Astrocyte of the hippocampus (primary cell): ENCODE measurements at regions not wholly inside any gene's neighbourhood (a gene's known extent, or its start where the extent isn't known, plus 50 kb on each side); places are given as distances from the start of the nearest gene placed in this dataset.

Experiments
- DNase-seq: peaks from one replicate; pipeline ENCODE4 v3.0.0; 2011; ENCODE audit warnings: low read depth, low spot score

DNA sequence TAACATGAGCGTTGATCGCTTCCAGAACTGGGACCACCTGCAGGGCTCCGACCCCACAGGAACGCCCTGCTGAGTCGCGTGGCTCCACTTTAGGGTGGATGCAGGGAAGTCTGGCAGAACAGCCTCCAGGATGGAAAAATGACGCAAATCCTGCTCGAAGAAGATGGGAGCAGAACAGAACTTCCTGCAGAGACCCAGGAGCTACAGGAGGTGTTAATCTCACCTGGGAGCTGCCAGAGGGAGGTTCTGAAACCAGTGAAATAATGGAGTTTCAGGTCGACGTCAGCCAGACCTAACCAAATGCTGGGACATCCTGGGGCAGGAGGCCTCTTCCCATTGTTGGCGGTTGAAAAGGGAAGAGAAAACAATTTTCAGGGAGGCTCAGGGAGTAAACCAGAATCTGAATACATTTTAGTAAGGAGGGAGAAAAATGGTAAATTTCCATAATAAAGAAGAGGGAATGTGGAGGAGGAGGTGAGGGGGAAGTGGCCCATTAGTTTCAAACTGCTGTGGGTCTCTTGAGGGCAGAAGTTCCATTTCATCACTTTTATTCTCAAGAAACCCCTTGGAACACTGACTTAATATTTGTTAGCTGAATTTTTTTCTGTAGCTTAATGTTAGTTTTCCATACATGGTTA is 558.4 kb upstream of the CDH4 start:
- DNase-seq, result no peak

DNA sequence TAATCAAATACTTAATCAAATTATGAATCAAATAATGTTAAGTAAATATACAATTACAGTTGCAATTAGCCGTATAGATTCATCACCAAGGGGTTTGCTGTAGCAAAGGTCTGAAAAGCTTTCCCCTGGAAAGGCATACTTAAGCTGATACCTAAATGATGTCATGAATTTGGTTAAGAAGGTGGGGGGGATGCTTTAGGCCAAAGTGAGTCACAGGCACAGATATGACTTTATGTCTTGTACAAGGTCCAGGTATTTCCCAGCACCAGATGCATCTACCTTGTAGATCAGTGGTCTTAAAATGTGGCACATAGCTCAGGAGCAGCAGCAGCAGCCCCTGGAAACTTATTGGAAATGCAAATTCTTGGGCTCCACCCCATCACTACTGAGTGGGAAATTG is 557.3 kb upstream of the CDH4 start:
- peak; percentile 45 for DNase-seq

GRCh38 chr20:60695226-60696000 is 556.6 kb upstream of the CDH4 start:
- DNase-seq, result peak; percentile 84

- DNase-seq, result no peak
Observed at GRCh38 chr20:60697252-60697651, 554.8 kb upstream of the CDH4 start.

DNA sequence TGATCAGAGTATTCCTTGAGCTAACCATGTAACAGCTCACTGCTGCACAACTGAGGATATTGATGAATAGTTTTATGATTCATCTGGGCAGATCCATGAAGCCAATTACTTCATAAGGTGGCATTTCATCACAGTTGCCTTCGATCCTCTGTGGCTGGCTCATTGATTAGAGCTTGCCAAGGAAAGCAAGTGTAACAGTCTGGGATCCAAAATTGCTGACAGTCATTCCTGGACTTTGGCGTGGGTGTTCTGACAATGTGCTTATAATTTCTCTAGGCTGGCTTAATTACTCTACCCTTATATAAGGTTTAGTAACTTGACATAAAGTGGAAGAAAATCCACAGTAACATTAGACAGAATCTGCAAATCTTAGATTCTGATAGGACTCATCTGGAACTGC is 551.3 kb upstream of the CDH4 start:
- DNase-seq, result no peak

DNA sequence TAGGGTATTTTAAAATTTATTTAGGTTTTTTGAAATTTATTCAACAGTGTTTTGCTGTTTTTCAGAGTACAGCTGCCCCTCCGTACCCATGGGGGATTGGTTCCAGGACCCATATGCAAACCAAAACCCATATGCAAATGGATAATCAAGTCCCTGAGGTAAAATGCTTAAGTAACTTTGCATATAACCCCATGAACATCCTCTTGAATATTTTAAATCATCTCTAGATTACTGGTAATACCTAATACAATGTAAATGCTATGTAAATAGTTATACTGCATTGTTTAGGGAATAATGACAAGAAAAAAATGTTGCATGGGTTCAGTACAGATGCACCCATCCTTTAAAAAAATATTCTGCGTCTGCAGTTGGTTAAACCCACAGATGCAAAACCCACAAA is 547.9 kb upstream of the CDH4 start:
- no peak for DNase-seq

DNA sequence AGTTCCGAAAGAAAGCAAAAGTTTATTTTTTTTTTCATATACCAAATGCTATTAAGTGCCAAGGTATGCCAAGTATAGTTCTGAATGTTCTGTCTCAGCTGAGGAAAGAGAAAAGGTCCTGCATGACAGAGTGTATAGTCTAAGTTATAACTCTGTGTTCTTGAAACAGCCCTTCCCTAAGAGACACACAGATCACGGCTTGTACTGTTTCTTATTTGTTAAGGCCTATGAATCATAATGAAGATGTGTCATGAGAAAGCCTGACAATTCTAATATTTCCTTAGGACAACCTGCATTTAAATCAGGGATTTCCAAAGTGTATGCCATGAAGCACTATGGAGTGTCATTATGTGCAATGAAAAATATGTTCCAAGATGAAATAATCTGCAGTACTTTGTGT is 538.7 kb upstream of the CDH4 start:
- no peak for DNase-seq

DNA sequence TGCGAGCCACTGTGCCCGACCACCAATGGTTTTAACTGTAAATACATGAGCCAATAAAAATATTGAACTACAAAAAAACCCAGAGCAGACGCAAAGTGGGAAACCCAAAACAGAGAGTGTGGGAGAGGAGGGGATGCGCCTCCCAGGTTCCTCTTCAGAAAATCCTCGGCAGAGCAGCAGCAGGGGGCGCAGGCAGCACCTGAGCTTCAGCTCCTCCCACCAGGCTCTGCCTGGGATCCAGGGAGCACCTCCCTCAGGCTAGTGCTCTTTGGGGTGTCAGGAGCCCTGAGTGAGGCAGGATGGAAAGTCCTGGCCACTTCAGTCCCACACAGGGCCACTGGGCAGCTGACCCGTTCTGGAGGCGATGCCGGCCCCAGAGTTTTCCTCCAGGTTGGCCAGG is 536.9 kb upstream of the CDH4 start:
- DNase-seq, result no peak

DNA sequence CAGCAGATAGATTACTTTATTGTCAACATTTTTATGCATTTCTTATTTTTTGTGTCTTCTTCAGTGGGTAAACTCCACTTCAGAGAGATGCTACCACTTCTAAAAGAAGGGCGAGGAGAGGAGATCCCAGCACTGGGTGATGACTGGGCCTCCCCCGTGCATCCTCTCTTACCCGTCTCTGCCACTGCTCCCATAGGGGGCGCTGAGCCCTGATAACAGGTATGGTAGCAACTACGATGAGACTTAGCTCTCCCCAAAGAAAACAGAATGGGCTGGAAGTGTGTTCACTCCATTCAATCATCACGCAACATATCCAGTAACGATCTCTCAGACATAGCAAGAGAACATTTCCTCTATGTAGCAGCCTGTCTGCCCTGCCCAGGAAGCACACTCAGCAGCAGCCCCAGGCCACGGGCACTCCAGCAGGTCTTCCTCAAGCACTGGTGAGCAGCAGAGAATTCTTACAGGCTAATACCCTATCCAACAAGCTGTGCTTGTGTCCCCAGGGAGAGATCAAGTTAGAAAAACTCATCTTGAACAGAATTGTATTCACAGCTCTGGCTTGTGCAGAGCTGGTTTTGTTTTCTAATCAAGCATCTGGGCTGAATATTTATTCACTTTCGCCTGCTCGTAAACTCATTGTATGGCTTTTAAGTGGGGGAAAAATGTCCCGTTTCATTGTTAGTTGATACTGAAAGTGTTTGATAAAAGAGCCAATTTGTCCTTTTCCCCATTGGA is 533.1 kb upstream of the CDH4 start:
- no peak for DNase-seq

DNA sequence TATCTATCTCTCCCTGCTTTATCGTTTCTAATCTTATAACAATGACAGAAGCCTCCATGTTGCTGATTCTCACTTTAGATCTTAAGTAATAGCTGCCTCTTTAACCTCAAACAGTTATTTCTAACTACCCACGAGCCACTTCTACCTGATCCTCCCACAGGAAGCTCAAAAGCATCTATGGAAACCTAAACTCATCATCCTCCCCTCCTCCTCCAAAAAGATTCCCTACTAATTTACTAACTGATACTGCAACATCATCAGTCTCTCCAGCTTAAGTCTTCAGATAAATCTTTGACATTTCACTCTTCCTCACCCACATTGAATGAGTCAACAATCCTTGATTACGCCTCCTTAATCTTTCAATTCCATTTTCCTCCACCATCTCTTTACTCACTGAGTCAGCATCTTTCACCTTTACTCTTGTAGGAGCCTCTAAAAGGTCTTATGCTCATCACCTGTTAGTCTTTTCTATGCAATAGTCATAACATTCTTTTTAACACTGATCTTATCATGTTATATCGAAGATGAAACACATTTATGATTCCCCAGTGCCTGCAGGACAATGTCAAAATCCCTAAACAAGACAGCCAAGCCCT is 526.7 kb upstream of the CDH4 start:
- DNase-seq, result no peak

- DNase-seq, result peak; percentile 1
Observed at GRCh38 chr20:60727425-60727824, 524.6 kb upstream of the CDH4 start.

GRCh38 chr20:60728705-60729104 is 523.4 kb upstream of the CDH4 start:
- DNase-seq, result no peak

DNA sequence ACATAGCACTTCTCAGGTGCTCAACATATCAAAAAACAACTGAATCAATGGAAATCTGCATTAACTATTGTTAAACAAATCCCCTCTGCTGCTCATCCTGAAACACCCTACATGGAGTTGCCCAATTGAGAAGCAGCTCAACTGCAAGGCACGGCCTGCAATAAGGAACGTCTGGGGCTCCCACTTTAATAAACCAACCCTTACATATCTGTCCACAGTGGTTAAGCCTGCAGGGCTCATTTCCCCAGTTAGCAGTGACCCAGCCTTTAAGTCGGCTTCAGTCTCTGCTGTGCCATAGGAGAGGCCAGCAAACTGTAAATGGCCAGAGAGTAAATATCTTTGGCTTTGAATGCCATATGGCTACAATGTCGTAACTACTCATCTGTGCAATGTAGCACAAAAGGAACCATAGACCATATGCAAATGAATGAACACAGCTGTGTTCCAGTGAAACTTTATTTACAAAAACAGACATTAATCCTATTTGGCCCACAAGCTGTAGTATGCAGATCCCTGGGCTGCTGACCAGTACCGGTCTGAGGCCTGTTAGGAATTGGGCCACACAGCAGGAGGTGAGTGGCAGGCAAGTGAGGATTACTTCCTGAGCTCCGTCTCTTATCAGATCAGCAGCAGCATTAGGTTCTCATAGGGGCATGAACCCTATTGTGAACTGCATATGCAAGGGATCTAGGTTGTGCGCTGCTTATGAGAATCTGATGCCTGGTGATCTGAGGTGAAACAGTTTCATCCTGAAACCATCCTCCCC is 522.7 kb upstream of the CDH4 start:
- no peak for DNase-seq

DNA sequence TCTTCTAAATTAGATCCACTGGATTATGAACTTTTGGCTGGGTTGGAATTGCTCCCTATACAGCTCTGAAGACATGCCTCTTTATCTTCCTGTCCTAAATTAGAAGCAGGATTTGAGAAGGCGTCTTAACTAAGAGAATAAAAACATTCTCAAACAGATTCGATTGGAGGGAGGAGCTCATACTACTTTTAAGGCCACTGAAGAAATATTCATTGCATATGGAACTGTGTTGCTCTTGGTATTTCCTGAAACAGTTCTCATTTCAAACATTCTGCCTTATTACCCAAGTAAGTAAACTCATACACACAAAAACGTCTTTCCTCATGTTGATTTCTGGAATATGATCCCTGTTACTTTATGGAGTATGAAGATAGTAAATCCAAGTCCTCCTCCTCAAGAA is 519.7 kb upstream of the CDH4 start:
- no peak for DNase-seq

DNA sequence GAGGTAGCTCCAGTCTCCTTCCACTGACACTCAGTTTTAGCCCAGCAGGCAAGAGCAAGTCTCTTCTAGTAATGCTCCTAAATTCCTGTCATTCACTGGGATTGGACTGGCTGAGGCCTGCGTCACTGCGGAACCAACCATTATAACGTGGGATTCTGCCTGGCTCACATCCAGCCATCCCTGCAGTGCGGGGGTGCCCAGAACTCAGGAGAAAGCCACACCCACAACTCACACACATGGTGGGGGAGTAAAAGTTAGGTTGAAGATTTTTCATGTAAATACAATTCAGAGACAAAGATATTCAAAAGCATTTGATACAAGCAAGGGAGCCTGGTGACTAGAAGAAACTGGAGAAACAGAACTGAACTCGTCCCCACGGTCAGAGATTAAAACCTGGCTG is 504.0 kb upstream of the CDH4 start:
- no peak for DNase-seq

- DNase-seq, result no peak
Observed at GRCh38 chr20:60749804-60750602, 502.1 kb upstream of the CDH4 start.

DNA sequence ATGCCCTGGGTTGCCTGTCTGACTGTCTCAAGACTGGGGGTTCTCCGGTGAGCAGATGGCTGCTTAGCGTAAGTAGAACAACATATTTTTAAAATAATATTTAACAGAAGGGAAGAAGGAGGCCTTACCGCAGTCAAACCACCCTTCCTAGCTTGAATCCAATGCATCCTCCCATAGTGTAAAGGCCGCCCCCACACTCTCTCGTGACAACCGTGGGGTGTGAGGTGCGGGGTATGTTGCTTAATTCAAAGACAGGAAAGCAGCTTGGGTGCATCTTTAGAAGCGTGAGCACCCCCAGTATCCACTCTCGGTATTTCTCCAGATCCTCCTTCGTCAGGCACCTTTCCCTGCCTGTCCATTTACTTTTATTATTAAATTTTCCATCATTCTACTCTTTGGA is 501.2 kb upstream of the CDH4 start:
- no peak for DNase-seq

- DNase-seq, result no peak
Observed at GRCh38 chr20:60751826-60752225, 500.2 kb upstream of the CDH4 start.

DNA sequence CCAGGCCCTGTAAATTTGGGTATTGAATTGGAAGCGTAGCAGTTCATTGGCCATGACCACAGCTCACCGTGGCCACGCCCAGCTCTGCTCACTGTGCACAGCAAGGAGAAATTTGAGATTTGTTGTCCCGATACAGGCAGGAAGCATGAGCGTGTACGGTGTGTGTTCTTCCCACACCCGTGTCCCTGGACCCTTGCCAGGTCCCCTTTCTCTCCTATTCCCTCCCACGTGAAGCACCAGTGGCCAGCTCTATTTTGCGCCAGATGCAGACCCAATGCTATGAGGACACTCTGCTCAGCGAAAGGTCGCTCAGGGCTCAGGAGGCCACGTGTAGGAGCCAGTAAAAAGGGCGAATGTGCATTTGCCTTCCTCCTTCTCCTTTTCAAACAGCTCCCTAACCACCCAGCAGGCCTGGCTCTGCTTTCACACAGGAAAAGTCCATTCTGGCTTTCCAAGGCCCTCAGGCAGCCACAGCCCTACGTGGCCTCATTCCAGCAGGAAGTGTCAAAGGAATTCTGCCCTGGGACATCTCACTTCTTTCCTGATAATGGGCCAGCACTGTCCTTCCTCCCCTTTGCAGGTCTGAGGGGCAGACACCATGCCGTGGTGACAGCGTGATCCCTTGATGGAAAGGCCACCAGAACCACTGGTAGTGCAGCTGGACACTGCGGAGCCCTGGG is 499.2 kb upstream of the CDH4 start:
- no peak for DNase-seq

GRCh38 chr20:60754856-60755255 is 497.2 kb upstream of the CDH4 start:
- DNase-seq, result peak; percentile 7
